Nephron (organoid): ENCODE measurements at regions not wholly inside any gene's neighbourhood (a gene's known extent, or its start where the extent isn't known, plus 50 kb on each side); places are given as distances from the start of the nearest gene placed in this dataset.

ENCODE experiments used
- H3K27ac Mint-ChIP-seq, 3 experiments: 2 replicates each; pipeline ENCODE4 v1.8.0; 2020; ENCODE audit warnings: mixed read lengths in 3 of 3, mild to moderate bottlenecking in 2 of 3, moderate library complexity in 1 of 3
- H3K27me3 Mint-ChIP-seq: 2 replicates; pipeline ENCODE4 v1.8.0; 2021; ENCODE audit warnings: low read depth, mild to moderate bottlenecking, moderate library complexity, mixed read lengths
- H3K36me3 Mint-ChIP-seq: 2 replicates; pipeline ENCODE4 v1.8.0; 2020; ENCODE audit warnings: low read depth, mixed read lengths
- H3K4me1 Mint-ChIP-seq: 2 replicates; pipeline ENCODE4 v1.8.0; 2020; ENCODE audit warnings: mixed read lengths
- H3K4me3 Mint-ChIP-seq, 3 experiments: 2 replicates each; pipeline ENCODE4 v1.8.0; 2020; ENCODE audit warnings: mild to moderate bottlenecking in 3 of 3, mixed read lengths in 3 of 3, moderate library complexity in 2 of 3
- H3K9me3 Mint-ChIP-seq: 2 replicates; pipeline ENCODE4 v1.8.0; 2020; ENCODE audit warnings: mixed read lengths
- CTCF ChIP-seq, 3 experiments: fragments of 200-600 bp; sonication (generic); IDR thresholded peaks; one replicate each; pipeline ENCODE4 v1.5.0; 2021; ENCODE audit warnings: antibody characterized with exemption in 3 of 3; ENCODE audit not compliant: unreplicated experiment in 3 of 3

GRCh38 chr4:3651267-3651845 is 114.8 kb upstream of the ADRA2C start:
- H3K4me1 Mint-ChIP-seq: peaks cover 20% of the 10 kb centered on the region
- peak overlapping the region in 2 of 3 experiments; percentile 61 to 74 for H3K27ac Mint-ChIP-seq
- TF ChIP-seq CTCF (IDR thresholded peaks at IDR 0.05; ENCODE audit: unreplicated experiment in 3 of 3): no peak
- no peaks in the 10 kb centered on the region for H3K36me3 Mint-ChIP-seq
- peaks cover 5% of the 10 kb centered on the region for H3K9me3 Mint-ChIP-seq
- H3K27me3 Mint-ChIP-seq: peaks cover 49% of the 10 kb centered on the region
- H3K4me3 Mint-ChIP-seq: no peak overlapping the region

GRCh38 chr4:3649491-3649890 is 116.7 kb upstream of the ADRA2C start:
- no peak overlapping the region for H3K4me3 Mint-ChIP-seq
- H3K36me3 Mint-ChIP-seq: no peaks in the 10 kb centered on the region
- H3K4me1 Mint-ChIP-seq: peaks cover 12% of the 10 kb centered on the region
- no peak for TF ChIP-seq CTCF (IDR thresholded peaks at IDR 0.05; ENCODE audit: unreplicated experiment in 3 of 3)
- peaks cover 5% of the 10 kb centered on the region for H3K9me3 Mint-ChIP-seq
- H3K27ac Mint-ChIP-seq: no peak overlapping the region
- peaks cover 43% of the 10 kb centered on the region for H3K27me3 Mint-ChIP-seq

- no peak for TF ChIP-seq CTCF (IDR thresholded peaks at IDR 0.05; ENCODE audit: unreplicated experiment in 3 of 3)
- H3K27ac Mint-ChIP-seq: no peak overlapping the region
- peaks cover 44% of the 10 kb centered on the region for H3K27me3 Mint-ChIP-seq
- peaks cover 5% of the 10 kb centered on the region for H3K9me3 Mint-ChIP-seq
- no peak overlapping the region for H3K4me3 Mint-ChIP-seq
- peaks cover 12% of the 10 kb centered on the region for H3K4me1 Mint-ChIP-seq
- H3K36me3 Mint-ChIP-seq: no peaks in the 10 kb centered on the region
Observed at GRCh38 chr4:3648731-3649130, 116.5 kb upstream of the LRPAP1 start.

- Mint-ChIP-seq H3K9me3 (peaks cover 5% of the 10 kb centered on the region), H3K27ac (no peak overlapping the region), H3K4me3 (no peak overlapping the region), H3K27me3 (peaks cover 41% of the 10 kb centered on the region), H3K36me3 (no peaks in the 10 kb centered on the region), H3K4me1 (peaks cover 12% of the 10 kb centered on the region)
- TF ChIP-seq CTCF (IDR thresholded peaks at IDR 0.05; ENCODE audit: unreplicated experiment in 3 of 3): no peak
Observed at GRCh38 chr4:3648195-3648594, 116.0 kb upstream of the LRPAP1 start.

GRCh38 chr4:3647421-3647820 is 115.2 kb upstream of the LRPAP1 start:
- TF ChIP-seq CTCF (IDR thresholded peaks at IDR 0.05; ENCODE audit: unreplicated experiment in 3 of 3): no peak
- Mint-ChIP-seq H3K4me3 (no peak overlapping the region), H3K4me1 (peaks cover 11% of the 10 kb centered on the region), H3K27ac (no peak overlapping the region), H3K27me3 (peaks cover 37% of the 10 kb centered on the region), H3K36me3 (no peaks in the 10 kb centered on the region), H3K9me3 (peaks cover 5% of the 10 kb centered on the region)
